Endothelial cell (in vitro differentiated cells): ENCODE measurements at regions not wholly inside any gene's neighbourhood (a gene's known extent, or its start where the extent isn't known, plus 50 kb on each side); places are given as distances from the start of the nearest gene placed in this dataset.

ENCODE experiments used
- DNase-seq: peaks from one replicate; pipeline ENCODE4 v3.0.0; 2021; ENCODE audit warnings: low spot score
- H3K27ac Mint-ChIP-seq: one replicate; pipeline ENCODE4 v1.8.0; 2021; ENCODE audit warnings: mixed read lengths, inconsistent platforms; ENCODE audit not compliant: unreplicated experiment
- H3K27me3 Mint-ChIP-seq: one replicate; pipeline ENCODE4 v1.8.0; 2021; ENCODE audit warnings: mild to moderate bottlenecking, moderate library complexity, mixed read lengths, inconsistent platforms; ENCODE audit not compliant: unreplicated experiment
- H3K36me3 Mint-ChIP-seq: one replicate; pipeline ENCODE4 v1.8.0; 2021; ENCODE audit warnings: mild to moderate bottlenecking, low read depth, mixed read lengths, inconsistent platforms; ENCODE audit not compliant: unreplicated experiment
- H3K4me1 Mint-ChIP-seq: one replicate; pipeline ENCODE4 v1.8.0; 2021; ENCODE audit warnings: mild to moderate bottlenecking, mixed read lengths, inconsistent platforms; ENCODE audit not compliant: unreplicated experiment
- H3K4me3 Mint-ChIP-seq: one replicate; pipeline ENCODE4 v1.8.0; 2021; ENCODE audit warnings: mild to moderate bottlenecking, mixed read lengths, inconsistent platforms; ENCODE audit not compliant: unreplicated experiment
- H3K9me3 Mint-ChIP-seq: one replicate; pipeline ENCODE4 v1.8.0; 2021; ENCODE audit warnings: mixed read lengths, inconsistent platforms; ENCODE audit not compliant: unreplicated experiment
- TF ChIP-seq, protein P1 (sequence below): fragments of 200-600 bp; sonication (generic); IDR thresholded peaks from one replicate; pipeline ENCODE4 v1.5.0; 2021; ENCODE audit warnings: antibody characterized with exemption; ENCODE audit not compliant: unreplicated experiment

DNA sequence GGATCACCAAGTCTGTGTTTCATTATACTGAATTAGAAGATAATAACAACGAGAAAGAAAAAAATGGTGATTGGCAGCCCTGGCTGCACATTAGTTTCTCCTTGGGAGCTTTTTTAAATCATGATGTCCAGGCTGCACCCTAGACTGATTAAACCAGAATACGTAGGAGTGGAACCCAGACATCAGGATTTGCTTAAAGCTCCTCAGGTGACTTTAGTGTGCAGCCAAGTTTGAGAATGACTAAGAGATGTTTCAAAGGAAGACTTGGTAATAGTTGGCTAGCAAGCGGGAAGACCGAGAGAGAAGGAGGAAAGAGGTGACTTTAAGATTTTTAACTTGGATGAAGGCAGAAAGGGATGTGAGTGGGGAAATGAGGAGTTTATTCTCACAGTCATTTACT lies 71.4 kb upstream of the SERP2 start:
- peaks cover 19% of the 10 kb centered on the region for H3K4me1 Mint-ChIP-seq
- TF ChIP-seq, protein P1, sequence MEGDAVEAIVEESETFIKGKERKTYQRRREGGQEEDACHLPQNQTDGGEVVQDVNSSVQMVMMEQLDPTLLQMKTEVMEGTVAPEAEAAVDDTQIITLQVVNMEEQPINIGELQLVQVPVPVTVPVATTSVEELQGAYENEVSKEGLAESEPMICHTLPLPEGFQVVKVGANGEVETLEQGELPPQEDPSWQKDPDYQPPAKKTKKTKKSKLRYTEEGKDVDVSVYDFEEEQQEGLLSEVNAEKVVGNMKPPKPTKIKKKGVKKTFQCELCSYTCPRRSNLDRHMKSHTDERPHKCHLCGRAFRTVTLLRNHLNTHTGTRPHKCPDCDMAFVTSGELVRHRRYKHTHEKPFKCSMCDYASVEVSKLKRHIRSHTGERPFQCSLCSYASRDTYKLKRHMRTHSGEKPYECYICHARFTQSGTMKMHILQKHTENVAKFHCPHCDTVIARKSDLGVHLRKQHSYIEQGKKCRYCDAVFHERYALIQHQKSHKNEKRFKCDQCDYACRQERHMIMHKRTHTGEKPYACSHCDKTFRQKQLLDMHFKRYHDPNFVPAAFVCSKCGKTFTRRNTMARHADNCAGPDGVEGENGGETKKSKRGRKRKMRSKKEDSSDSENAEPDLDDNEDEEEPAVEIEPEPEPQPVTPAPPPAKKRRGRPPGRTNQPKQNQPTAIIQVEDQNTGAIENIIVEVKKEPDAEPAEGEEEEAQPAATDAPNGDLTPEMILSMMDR: no peak

DNA sequence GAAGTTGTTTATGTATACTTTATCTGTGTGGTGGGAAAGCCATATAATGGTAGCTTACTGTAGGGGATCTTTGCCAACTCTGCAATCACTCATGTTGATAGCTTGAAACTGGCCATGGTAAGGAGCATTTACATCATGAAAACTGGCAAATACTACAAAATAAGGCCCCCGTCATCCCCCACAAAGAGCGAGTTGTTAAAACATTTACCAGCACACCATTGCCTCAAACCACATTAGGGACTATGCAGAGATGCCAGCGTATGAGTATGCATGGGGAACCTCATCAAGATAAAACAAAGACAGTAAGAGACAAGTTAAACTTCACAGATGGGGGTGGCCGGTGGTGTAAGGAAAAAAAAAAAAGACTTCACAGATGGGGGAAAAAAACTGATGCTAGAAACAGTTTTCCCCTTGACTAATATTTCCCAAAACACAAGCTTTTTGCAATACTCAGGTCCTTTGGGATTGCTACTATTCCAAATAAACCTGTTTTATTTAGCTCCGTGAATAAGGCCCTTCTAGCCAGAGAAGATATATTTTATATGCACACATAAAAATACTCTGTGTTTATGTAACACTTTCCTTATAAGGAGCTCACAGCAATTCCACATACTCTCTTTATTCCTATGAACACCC lies 70.6 kb upstream of the SERP2 start:
- Mint-ChIP-seq H3K36me3 (no peaks in the 10 kb centered on the region), H3K27ac (no peak overlapping the region), H3K9me3 (no peaks in the 10 kb centered on the region), H3K4me3 (no peak overlapping the region), H3K27me3 (peaks cover 1% of the 10 kb centered on the region), H3K4me1 (peaks cover 24% of the 10 kb centered on the region)
- no peak for DNase-seq
- TF ChIP-seq, protein P1: no peak

More for the DNA sequence above, 71.4 kb upstream of the SERP2 start:
- no peaks in the 10 kb centered on the region for H3K27me3 Mint-ChIP-seq
- H3K9me3 Mint-ChIP-seq: no peaks in the 10 kb centered on the region
- no peak for DNase-seq
- H3K36me3 Mint-ChIP-seq: no peaks in the 10 kb centered on the region
- H3K4me3 Mint-ChIP-seq: no peak overlapping the region
- no peak overlapping the region for H3K27ac Mint-ChIP-seq

DNA sequence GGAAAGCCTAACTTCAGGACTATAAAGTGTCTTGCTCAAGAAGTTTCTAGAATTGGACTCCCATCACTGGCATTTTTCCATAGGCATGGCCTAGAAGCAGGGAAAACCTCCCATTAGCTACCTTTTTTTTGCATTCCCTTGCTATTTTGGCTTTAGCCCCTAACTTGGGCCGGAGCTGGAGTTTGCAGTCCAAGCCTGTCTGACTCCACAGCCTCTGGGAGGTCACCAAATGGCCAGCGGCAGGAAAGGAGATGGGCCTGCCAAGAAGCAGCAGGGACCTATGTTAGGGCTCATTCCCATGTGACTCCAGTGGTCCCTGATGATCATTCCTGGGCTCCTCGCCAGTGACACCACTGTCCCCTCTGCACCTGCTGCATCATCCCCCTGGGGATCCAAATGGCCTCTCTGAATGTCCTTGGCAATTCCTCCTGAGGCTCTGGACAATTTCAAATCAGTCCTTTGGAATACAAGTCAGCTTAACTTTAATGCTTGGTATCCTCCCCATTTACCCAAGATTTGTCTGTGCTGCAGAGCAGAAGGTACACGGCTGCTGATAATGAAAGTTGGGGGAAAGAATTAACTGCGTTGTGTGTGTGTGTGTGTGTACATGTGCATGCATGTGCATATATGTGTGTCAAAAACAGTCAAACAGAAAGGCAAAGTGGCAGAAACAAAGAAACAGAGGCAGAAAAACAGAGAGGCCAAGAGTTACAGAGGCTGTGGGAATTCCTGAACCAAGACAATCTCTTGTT lies 69.8 kb upstream of the SERP2 start:
- H3K9me3 Mint-ChIP-seq: no peaks in the 10 kb centered on the region
- H3K4me1 Mint-ChIP-seq: peaks cover 24% of the 10 kb centered on the region
- no peak for DNase-seq
- peaks cover 1% of the 10 kb centered on the region for H3K27me3 Mint-ChIP-seq
- H3K4me3 Mint-ChIP-seq: no peak overlapping the region
- TF ChIP-seq, protein P1: no peak
- no peak overlapping the region for H3K27ac Mint-ChIP-seq
- no peaks in the 10 kb centered on the region for H3K36me3 Mint-ChIP-seq

DNA sequence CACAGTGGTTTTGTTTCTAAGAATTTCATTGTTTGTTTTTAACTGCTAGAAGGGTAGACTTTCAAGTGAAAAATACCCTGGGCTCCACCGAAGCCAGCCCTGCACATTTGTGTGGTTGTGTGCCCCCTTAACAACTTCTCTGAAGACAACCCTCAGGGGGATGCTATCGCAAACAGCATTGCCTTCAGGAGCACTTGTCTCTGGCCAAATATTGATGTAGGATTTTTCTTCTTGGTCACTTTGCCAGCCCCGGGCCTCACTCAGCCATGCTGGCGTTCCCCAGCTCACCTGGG lies 69.2 kb upstream of the SERP2 start:
- no peak for DNase-seq
- no peaks in the 10 kb centered on the region for H3K9me3 Mint-ChIP-seq
- peaks cover 24% of the 10 kb centered on the region for H3K4me1 Mint-ChIP-seq
- no peak overlapping the region for H3K4me3 Mint-ChIP-seq
- H3K36me3 Mint-ChIP-seq: no peaks in the 10 kb centered on the region
- TF ChIP-seq, protein P1: no peak
- H3K27ac Mint-ChIP-seq: no peak overlapping the region
- peaks cover 1% of the 10 kb centered on the region for H3K27me3 Mint-ChIP-seq

DNA sequence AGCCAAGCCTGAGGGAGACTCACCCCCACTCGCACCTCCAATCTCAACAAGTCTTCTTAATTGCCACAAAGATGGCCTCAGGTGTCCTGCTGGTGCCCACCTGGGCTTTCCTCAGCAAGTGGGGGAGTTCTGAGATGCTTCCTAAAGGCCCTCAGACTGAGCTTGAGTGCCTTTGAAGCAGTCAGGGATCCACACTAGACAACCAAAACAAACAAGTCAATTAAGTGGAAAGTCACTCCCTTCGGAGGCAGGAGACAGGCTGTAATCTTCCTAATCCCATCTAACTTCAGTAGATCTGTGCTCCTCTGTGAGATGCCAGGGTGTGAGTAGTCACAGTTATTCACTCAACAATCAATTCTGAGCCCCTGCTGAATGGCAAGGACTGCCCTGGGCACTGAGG lies 68.3 kb upstream of the SERP2 start:
- H3K27ac Mint-ChIP-seq: no peak overlapping the region

More for the DNA sequence above, 68.3 kb upstream of the SERP2 start:
- Mint-ChIP-seq H3K9me3 (no peaks in the 10 kb centered on the region), H3K36me3 (no peaks in the 10 kb centered on the region), H3K4me3 (no peak overlapping the region), H3K4me1 (peaks cover 24% of the 10 kb centered on the region), H3K27me3 (peaks cover 1% of the 10 kb centered on the region)
- DNase-seq: no peak
- TF ChIP-seq, protein P1: no peak
